Activated CD4-positive, alpha-beta T cell treated with anti-CD3 and anti-CD28 coated beads, Interleukin-2, amount 10 ng/mL, durations not matched to agents 7 days and 5 days (primary cell): ENCODE measurements at regions not wholly inside any gene's neighbourhood (a gene's known extent, or its start where the extent isn't known, plus 50 kb on each side); places are given as distances from the start of the nearest gene placed in this dataset.
"Not testable (repeated sequence)": the region's sequence is repeated elsewhere in the genome, so short reads cannot be mapped to it uniquely, and the experiment has no call there.

ENCODE experiments used
- CTCF ChIA-PET: fragments of 350-600 bp; sonication (Branson Sonifier 250); formaldehyde crosslinking; loops from one replicate; lab custom pipeline; 2021; ENCODE audit warnings: antibody characterized with exemption; lab: Charles Lee
- POLR2A ChIA-PET: fragments of 350-600 bp; sonication (Branson Sonifier 250); formaldehyde crosslinking; loops from one replicate; lab custom pipeline; 2021; ENCODE audit warnings: antibody characterized with exemption; lab: Charles Lee
- DNase-seq: peaks from one replicate; pipeline ENCODE4 v3.0.0-alpha.2; 2020
- H3K27ac Mint-ChIP-seq: one replicate; pipeline ENCODE4 v1.8.0; 2021; ENCODE audit warnings: mild to moderate bottlenecking, moderate library complexity, mixed read lengths
- H3K27me3 Mint-ChIP-seq: one replicate; pipeline ENCODE4 v1.8.0; 2021; ENCODE audit warnings: mixed read lengths
- H3K36me3 Mint-ChIP-seq: one replicate; pipeline ENCODE4 v1.8.0; 2021; ENCODE audit warnings: low read depth, mixed read lengths
- H3K4me1 Mint-ChIP-seq: one replicate; pipeline ENCODE4 v1.8.0; 2021; ENCODE audit warnings: mixed read lengths
- H3K4me3 Mint-ChIP-seq: one replicate; pipeline ENCODE4 v1.8.0; 2021; ENCODE audit warnings: mild to moderate bottlenecking, moderate library complexity, mixed read lengths
- H3K9me3 Mint-ChIP-seq: one replicate; pipeline ENCODE4 v1.8.0; 2021; ENCODE audit warnings: mixed read lengths

DNA sequence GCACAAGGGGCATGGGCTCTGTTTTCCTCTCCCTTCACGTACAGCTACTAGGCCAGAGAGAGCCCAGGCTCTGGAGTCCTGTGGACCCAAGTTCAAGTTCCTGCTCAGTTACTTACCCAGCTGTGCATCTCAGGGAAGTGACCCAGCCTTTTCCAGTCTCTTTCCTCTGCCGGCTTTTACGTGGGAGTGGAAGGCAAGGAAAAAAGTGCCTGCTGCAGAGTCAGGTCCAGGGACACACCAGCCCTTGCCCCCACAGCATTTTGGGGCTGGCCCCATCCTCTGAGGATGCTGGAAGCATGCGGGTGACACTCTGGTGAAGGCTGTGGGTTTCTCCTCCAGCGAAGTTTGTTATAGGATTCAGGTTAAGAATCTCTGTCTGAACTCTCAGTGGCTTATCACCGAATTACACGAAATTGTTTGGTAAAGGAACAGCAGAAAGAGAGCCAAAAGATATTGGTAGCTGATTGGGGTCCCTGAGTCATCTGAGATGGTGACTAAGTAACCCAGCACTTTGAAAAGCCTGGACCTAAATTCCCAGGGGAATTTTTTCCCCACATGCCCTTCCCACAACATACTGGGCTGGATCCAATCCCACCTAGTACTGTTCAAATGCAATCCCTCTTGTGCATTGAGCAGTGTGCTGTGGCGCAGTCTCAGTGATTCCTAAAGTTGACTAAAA is 424.3 kb downstream of the RPS24 start:
- Mint-ChIP-seq H3K36me3 (no peaks in the 10 kb centered on the region), H3K4me1 (no peaks in the 10 kb centered on the region), H3K27me3 (no peaks in the 10 kb centered on the region), H3K27ac (no peak overlapping the region), H3K4me3 (no peak overlapping the region), H3K9me3 (no peaks in the 10 kb centered on the region)
- DNase-seq: no peak
- CTCF ChIA-PET: no interaction called here
- POLR2A ChIA-PET: no interaction called here

- no peak for DNase-seq
- H3K27me3 Mint-ChIP-seq: no peaks in the 10 kb centered on the region
- no peaks in the 10 kb centered on the region for H3K4me1 Mint-ChIP-seq
- no peak overlapping the region for H3K27ac Mint-ChIP-seq
- no peaks in the 10 kb centered on the region for H3K36me3 Mint-ChIP-seq
- POLR2A ChIA-PET: no interaction called here
- no peak overlapping the region for H3K4me3 Mint-ChIP-seq
- CTCF ChIA-PET: no interaction called here
- H3K9me3 Mint-ChIP-seq: no peaks in the 10 kb centered on the region
These were observed 425.4 kb downstream of the RPS24 start for GRCh38 chr10:78458983-78459638.

GRCh38 chr10:78459639-78460037 is 426.0 kb downstream of the RPS24 start:
- Mint-ChIP-seq H3K27ac (no peak overlapping the region), H3K9me3 (no peaks in the 10 kb centered on the region), H3K4me3 (no peak overlapping the region), H3K27me3 (no peaks in the 10 kb centered on the region), H3K36me3 (no peaks in the 10 kb centered on the region), H3K4me1 (no peaks in the 10 kb centered on the region)
- ChIA-PET POLR2A (no interaction called here), CTCF (no interaction called here)
- no peak for DNase-seq

GRCh38 chr10:78460204-78460603 is 426.5 kb downstream of the RPS24 start:
- Mint-ChIP-seq H3K36me3 (no peaks in the 10 kb centered on the region), H3K27me3 (no peaks in the 10 kb centered on the region), H3K4me3 (no peak overlapping the region), H3K4me1 (no peaks in the 10 kb centered on the region), H3K27ac (no peak overlapping the region), H3K9me3 (no peaks in the 10 kb centered on the region)
- no peak for DNase-seq
- CTCF ChIA-PET: no interaction called here
- POLR2A ChIA-PET: no interaction called here

- POLR2A ChIA-PET: no interaction called here
- H3K4me3 Mint-ChIP-seq: no peak overlapping the region
- no peak for DNase-seq
- H3K4me1 Mint-ChIP-seq: no peaks in the 10 kb centered on the region
- H3K36me3 Mint-ChIP-seq: no peaks in the 10 kb centered on the region
- CTCF ChIA-PET: no interaction called here
- H3K9me3 Mint-ChIP-seq: no peaks in the 10 kb centered on the region
- no peak overlapping the region for H3K27ac Mint-ChIP-seq
- no peaks in the 10 kb centered on the region for H3K27me3 Mint-ChIP-seq
These were observed 427.7 kb downstream of the RPS24 start for GRCh38 chr10:78461333-78461732.

- CTCF ChIA-PET: no interaction called here
- no peak overlapping the region for H3K27ac Mint-ChIP-seq
These were observed 428.5 kb downstream of the RPS24 start for GRCh38 chr10:78462176-78462575.

DNA sequence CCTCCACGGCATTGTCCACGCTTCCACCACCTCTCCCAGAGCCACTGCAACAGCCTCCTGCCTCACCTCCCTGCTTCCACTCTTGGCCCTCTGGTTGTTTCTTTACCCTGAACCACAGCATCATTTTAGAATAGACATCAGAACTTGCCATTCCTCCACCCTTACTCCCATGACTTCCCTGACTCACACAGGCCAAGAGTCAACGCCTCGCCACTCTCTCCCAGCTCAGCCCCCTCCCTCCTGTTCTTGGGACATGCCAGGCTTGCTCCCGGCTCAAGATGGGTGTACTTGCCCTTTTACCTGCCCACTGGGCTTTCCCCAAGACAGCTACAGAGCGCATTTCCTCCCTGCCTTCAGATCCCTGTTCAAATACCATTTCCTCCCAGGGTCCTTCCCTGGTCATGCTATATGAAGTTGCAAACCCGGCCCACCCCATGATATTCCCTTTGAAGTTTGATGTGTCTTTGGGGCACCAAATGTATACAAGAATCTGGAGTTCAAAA is 429.1 kb downstream of the RPS24 start:
- Mint-ChIP-seq H3K4me1 (no peaks in the 10 kb centered on the region), H3K4me3 (no peak overlapping the region), H3K9me3 (no peaks in the 10 kb centered on the region), H3K27ac (no peak overlapping the region), H3K27me3 (no peaks in the 10 kb centered on the region), H3K36me3 (no peaks in the 10 kb centered on the region)
- DNase-seq: no peak
- POLR2A ChIA-PET: no interaction called here
- CTCF ChIA-PET: no interaction called here

More at GRCh38 chr10:78462176-78462575, 428.5 kb downstream of the RPS24 start:
- no peaks in the 10 kb centered on the region for H3K27me3 Mint-ChIP-seq
- no peaks in the 10 kb centered on the region for H3K9me3 Mint-ChIP-seq
- no peak for DNase-seq
- H3K4me3 Mint-ChIP-seq: no peak overlapping the region
- no peaks in the 10 kb centered on the region for H3K36me3 Mint-ChIP-seq
- no peaks in the 10 kb centered on the region for H3K4me1 Mint-ChIP-seq
- POLR2A ChIA-PET: no interaction called here

GRCh38 chr10:78464118-78464855 is 430.6 kb downstream of the RPS24 start:
- no peak overlapping the region for H3K27ac Mint-ChIP-seq
- POLR2A ChIA-PET: no interaction called here
- no peak for DNase-seq
- H3K27me3 Mint-ChIP-seq: no peaks in the 10 kb centered on the region
- no peaks in the 10 kb centered on the region for H3K36me3 Mint-ChIP-seq
- CTCF ChIA-PET: no interaction called here
- no peak overlapping the region for H3K4me3 Mint-ChIP-seq
- H3K9me3 Mint-ChIP-seq: no peaks in the 10 kb centered on the region
- no peaks in the 10 kb centered on the region for H3K4me1 Mint-ChIP-seq

- no peak overlapping the region for H3K4me3 Mint-ChIP-seq
- no peaks in the 10 kb centered on the region for H3K27me3 Mint-ChIP-seq
- CTCF ChIA-PET: no interaction called here
These were observed 431.2 kb downstream of the RPS24 start for GRCh38 chr10:78464856-78465267.

GRCh38 chr10:78465431-78465830 is 431.8 kb downstream of the RPS24 start:
- Mint-ChIP-seq H3K9me3 (no peaks in the 10 kb centered on the region), H3K36me3 (no peaks in the 10 kb centered on the region), H3K27me3 (no peaks in the 10 kb centered on the region), H3K4me1 (no peaks in the 10 kb centered on the region), H3K27ac (no peak overlapping the region), H3K4me3 (no peak overlapping the region)
- POLR2A ChIA-PET: no interaction called here
- DNase-seq: no peak
- CTCF ChIA-PET: no interaction called here

More at GRCh38 chr10:78464856-78465267, 431.2 kb downstream of the RPS24 start:
- Mint-ChIP-seq H3K9me3 (no peaks in the 10 kb centered on the region), H3K4me1 (no peaks in the 10 kb centered on the region), H3K27ac (no peak overlapping the region), H3K36me3 (no peaks in the 10 kb centered on the region)
- no peak for DNase-seq
- POLR2A ChIA-PET: no interaction called here

DNA sequence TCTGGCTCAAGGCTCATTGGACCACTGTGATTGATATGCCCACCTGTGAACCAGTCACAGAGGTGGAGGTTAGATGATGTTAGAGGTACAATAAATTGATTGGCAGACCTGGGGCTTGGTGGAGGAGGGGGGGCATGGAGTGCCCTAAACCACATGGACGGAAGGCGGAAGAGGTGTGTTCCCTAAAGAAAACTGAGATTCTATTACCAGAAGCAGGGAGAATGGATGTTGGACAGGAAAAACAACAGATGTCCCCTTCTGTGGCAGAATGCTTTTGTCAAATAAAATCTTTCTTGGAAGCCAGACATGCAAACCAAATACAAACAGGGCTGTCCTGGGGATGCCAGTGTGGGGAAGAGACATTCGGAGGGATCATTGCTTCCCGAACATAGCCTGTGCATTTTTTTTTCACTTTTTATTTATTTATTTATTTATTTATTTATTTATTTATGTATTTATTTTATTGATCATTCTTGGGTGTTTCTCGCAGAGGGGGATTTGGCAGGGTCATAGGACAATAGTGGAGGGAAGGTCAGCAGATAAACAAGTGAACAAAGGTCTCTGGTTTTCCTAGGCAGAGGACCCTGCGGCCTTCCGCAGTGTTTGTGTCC is 433.9 kb downstream of the RPS24 start:
- Mint-ChIP-seq H3K27me3 (no peaks in the 10 kb centered on the region), H3K4me3 (no peak overlapping the region), H3K4me1 (peaks cover 2% of the 10 kb centered on the region), H3K9me3 (no peaks in the 10 kb centered on the region), H3K27ac (no peak overlapping the region), H3K36me3 (no peaks in the 10 kb centered on the region)
- ChIA-PET CTCF (no interaction called here), POLR2A (interaction anchor here (0.6 kb wide), 1 partner anchor 385 kb away, joined by 4 read pairs; no protein-coding TSS in a partner anchor)
- DNase-seq: no peak

GRCh38 chr10:78468731-78469130 is 435.1 kb downstream of the RPS24 start:
- DNase-seq, H3K4me1 Mint-ChIP-seq, H3K27ac Mint-ChIP-seq, POLR2A ChIA-PET, H3K4me3 Mint-ChIP-seq, H3K27me3 Mint-ChIP-seq, H3K9me3 Mint-ChIP-seq, H3K36me3 Mint-ChIP-seq, CTCF ChIA-PET: not testable (repeated sequence)
